Astrocyte of the cerebellum (primary cell): ENCODE measurements at regions not wholly inside any gene's neighbourhood (a gene's known extent, or its start where the extent isn't known, plus 50 kb on each side); places are given as distances from the start of the nearest gene placed in this dataset.

Experiments used
- DNase-seq: peaks from one replicate; pipeline ENCODE4 v3.0.0-alpha.2; 2011; ENCODE audit warnings: low read depth
- H3K4me3 ChIP-seq: 2 replicates; pipeline ENCODE4 v1.5.1; 2011; ENCODE audit warnings: mild to moderate bottlenecking, low read depth, low read length, moderate library complexity
- CTCF ChIP-seq: IDR thresholded peaks from 2 replicates; pipeline ENCODE4 v1.5.1; 2012; ENCODE audit warnings: low read length, low read depth, moderate library complexity, mild to moderate bottlenecking; ENCODE audit errors: missing control alignments
- in situ Hi-C: cut with HindIII; loops from 2 replicates; pipeline ENCODE4 v1.10.0; 2017; ENCODE audit warnings: low sequenced_read_pairs

DNA sequence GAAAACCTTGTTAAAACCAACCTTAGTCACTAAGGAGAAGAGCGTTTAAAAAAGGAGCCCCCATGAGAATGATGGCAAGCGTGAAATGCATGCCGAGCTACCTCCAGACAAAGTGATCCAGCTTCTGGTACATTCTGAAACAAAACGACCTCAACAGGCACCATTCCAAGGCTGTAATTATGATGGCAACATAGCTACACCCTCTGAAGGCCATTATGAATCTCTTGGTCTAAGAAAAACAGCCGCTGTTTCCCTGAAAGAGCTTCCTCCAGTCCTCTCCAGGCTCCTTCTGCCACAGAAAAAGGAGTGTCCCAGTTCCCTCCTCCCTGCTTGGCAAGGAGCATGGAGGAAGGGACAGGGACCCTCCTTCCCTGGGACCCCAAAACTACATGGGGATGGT is 50.0 kb upstream of the ABLIM1 start:
- DNase-seq: no peak
- TF ChIP-seq CTCF: no peak
- in situ Hi-C loops: no loop called here
- H3K4me3 ChIP-seq: no peak overlapping the region

- no peak overlapping the region for H3K4me3 ChIP-seq
- in situ Hi-C loops: no loop called here
- DNase-seq: peak; percentile 68
- TF ChIP-seq CTCF: no peak
Measured at GRCh38 chr10:114708717-114709335, 50.8 kb upstream of the ABLIM1 start.

GRCh38 chr10:114709984-114710383 is 51.9 kb upstream of the ABLIM1 start:
- no peak for DNase-seq
- in situ Hi-C loops: no loop called here
- H3K4me3 ChIP-seq: no peak overlapping the region
- no peak for TF ChIP-seq CTCF

- DNase-seq: no peak
- no peak overlapping the region for H3K4me3 ChIP-seq
- in situ Hi-C loops: no loop called here
Measured at GRCh38 chr10:114711176-114711868, 53.2 kb upstream of the ABLIM1 start.

GRCh38 chr10:114711869-114712250 is 53.8 kb upstream of the ABLIM1 start:
- no peak for TF ChIP-seq CTCF
- no peak for DNase-seq
- in situ Hi-C loops: no loop called here
- no peak overlapping the region for H3K4me3 ChIP-seq

More at GRCh38 chr10:114711176-114711868, 53.2 kb upstream of the ABLIM1 start:
- no peak for TF ChIP-seq CTCF

DNA sequence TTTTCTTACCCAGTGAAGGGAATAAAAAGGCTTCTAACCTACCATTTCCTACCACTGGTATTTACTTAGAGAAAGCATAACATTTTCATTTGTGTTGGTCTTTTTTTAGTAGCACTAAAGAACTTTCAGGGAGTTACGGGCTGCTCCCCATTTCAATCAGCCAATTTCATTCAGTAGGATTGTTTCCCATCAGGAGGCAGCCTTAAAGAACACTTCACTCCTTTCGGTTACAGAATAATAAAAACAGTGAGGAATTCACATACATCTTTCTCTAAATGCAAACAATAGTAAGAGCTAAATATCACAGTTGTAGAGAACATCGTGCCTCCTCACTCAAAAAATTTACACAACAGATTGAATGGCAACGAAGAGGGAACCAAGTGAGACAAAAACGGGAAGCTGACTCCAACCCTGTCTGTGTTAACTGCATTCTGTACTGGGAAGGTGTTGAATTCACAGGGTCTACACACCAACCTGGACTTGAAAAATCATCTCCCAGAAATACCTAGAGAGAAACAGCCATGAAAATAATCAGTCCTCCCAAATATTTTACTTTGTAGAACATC is 55.5 kb upstream of the ABLIM1 start:
- H3K4me3 ChIP-seq: no peak overlapping the region
- TF ChIP-seq CTCF: no peak
- no peak for DNase-seq
- in situ Hi-C loops: no loop called here
